Lung (tissue), 11 donors: ENCODE measurements at regions not wholly inside any gene's neighbourhood (a gene's known extent, or its start where the extent isn't known, plus 50 kb on each side); places are given as distances from the start of the nearest gene placed in this dataset.

Experiments
- ATAC-seq: fragments of 200-7000 bp; cut with Tn5 transposase; one replicate; pipeline ENCODE4 v1.9.1; 2020; ENCODE audit warnings: moderate number of reproducible peaks; ENCODE audit not compliant: insufficient read depth, low FRiP score
- DNase-seq, 3 donors: peaks; one replicate each; pipeline ENCODE4 v3.0.0-alpha.2; 2013 to 2017
- H3K27ac ChIP-seq, 2 donors: one replicate each; pipeline ENCODE4 v1.5.1; 2013; ENCODE audit warnings: mild to moderate bottlenecking in 2 of 2, moderate library complexity in 2 of 2, control low read depth in 1 of 2, inconsistent platforms in 1 of 2, low read depth in 1 of 2, low read length in 1 of 2
- H3K27me3 ChIP-seq, 3 donors: one replicate each; pipeline ENCODE4 v1.5.1; 2013; ENCODE audit warnings: low read length in 2 of 3; ENCODE audit not compliant: control insufficient read depth in 3 of 3, insufficient read depth in 3 of 3
- H3K36me3 ChIP-seq, 4 donors: one replicate each; pipeline ENCODE4 v1.5.1; 2013; ENCODE audit warnings: low read length in 4 of 4, mild to moderate bottlenecking in 1 of 4, moderate library complexity in 1 of 4; ENCODE audit not compliant: control insufficient read depth in 4 of 4, insufficient read depth in 4 of 4
- H3K4me1 ChIP-seq, 5 donors: one replicate each; pipeline ENCODE4 v1.5.1; 2013; ENCODE audit warnings: low read length in 5 of 5, mild to moderate bottlenecking in 2 of 5, moderate library complexity in 1 of 5; ENCODE audit not compliant: control insufficient read depth in 5 of 5, insufficient read depth in 5 of 5
- H3K4me3 ChIP-seq: one replicate; pipeline ENCODE4 v1.5.1; 2013; ENCODE audit warnings: mild to moderate bottlenecking, control low read depth, moderate library complexity
- H3K9ac ChIP-seq, 2 donors: one replicate each; pipeline ENCODE4 v1.5.1; 2013; ENCODE audit warnings: low read length in 2 of 2, control low read depth in 1 of 2; ENCODE audit not compliant: insufficient read depth in 1 of 2
- H3K9me3 ChIP-seq, 4 donors: one replicate each; pipeline ENCODE4 v1.5.1; 2013; ENCODE audit warnings: low read length in 3 of 4, mild to moderate bottlenecking in 1 of 4, moderate library complexity in 1 of 4; ENCODE audit not compliant: control insufficient read depth in 4 of 4, insufficient read depth in 3 of 4
- WGBS, 2 donors: extraction: QIAGEN DNeasy Blood & Tissue Kit; methylation state at CpG; one replicate each; pipeline ENCODE4 v1.1.7; 2013; 5-methylcytosine and 5-hydroxymethylcytosine counted together
- TF ChIP-seq, protein P1 (sequence below): IDR thresholded peaks from 2 replicates; pipeline ENCODE4 v1.5.1; 2012; ENCODE audit warnings: mild to moderate bottlenecking; ENCODE audit errors: control extremely low read depth, extremely low read depth
- donor health status: control.
- donor health status: control.
- donor health status: Bipolar disorder and iron deficiency.
- donor health status: healthy.
- donor health status: DM: yes; HTN: yes; CAD: no.

DNA sequence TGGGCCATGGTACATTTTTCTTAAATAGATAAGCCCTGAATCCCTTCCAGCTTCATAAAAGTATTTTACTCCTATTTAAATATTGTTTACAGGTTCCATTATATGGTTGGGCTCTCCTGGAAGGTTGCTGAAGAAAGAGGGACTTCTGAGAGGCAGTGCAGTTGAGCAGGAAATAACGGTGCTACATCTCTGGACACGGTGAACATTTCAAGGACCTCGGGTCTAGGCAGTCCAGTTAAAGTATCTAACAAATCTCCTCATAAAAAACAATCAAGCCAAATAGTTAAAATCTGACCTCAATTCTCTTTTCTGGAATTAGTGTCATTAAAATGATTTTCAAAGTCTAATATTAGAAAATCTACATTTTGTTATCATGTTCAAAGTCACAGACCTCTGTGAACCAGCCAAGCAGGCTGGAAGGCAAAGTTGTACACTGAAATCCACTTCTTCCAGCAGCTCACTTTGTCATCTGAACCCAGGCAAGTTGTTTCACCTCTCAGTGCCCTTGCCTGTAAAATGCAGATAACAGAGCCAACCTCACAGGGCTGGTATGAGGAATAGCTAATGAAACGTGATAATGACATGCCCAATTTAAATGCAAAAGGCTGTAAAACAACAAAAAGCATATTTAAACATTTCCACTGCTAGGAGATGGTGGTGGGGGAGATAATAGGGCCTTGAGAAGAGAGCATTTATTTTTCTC, 267.0 kb upstream of the KLF3 start:
- ATAC-seq (no peak), DNase-seq (peak in 1 of 3 donors; percentile 34)
- Histone ChIP-seq H3K4me3 (no peak overlapping the region), H3K9ac (no peak overlapping the region), H3K27me3 (no peaks in the 10 kb centered on the region), H3K27ac (no peak overlapping the region), H3K4me1 (peaks cover 0 to 4% (median 0%) of the 10 kb centered on the region in 5 donors), H3K9me3 (peaks cover 0 to 10% (median 4%) of the 10 kb centered on the region in 4 donors), H3K36me3 (no peaks in the 10 kb centered on the region)
- TF ChIP-seq, protein P1, sequence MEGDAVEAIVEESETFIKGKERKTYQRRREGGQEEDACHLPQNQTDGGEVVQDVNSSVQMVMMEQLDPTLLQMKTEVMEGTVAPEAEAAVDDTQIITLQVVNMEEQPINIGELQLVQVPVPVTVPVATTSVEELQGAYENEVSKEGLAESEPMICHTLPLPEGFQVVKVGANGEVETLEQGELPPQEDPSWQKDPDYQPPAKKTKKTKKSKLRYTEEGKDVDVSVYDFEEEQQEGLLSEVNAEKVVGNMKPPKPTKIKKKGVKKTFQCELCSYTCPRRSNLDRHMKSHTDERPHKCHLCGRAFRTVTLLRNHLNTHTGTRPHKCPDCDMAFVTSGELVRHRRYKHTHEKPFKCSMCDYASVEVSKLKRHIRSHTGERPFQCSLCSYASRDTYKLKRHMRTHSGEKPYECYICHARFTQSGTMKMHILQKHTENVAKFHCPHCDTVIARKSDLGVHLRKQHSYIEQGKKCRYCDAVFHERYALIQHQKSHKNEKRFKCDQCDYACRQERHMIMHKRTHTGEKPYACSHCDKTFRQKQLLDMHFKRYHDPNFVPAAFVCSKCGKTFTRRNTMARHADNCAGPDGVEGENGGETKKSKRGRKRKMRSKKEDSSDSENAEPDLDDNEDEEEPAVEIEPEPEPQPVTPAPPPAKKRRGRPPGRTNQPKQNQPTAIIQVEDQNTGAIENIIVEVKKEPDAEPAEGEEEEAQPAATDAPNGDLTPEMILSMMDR = no peak
- WGBS, 2 donors = 62 to 75% methylated on average over 4 of the region's 4 CpGs

DNA sequence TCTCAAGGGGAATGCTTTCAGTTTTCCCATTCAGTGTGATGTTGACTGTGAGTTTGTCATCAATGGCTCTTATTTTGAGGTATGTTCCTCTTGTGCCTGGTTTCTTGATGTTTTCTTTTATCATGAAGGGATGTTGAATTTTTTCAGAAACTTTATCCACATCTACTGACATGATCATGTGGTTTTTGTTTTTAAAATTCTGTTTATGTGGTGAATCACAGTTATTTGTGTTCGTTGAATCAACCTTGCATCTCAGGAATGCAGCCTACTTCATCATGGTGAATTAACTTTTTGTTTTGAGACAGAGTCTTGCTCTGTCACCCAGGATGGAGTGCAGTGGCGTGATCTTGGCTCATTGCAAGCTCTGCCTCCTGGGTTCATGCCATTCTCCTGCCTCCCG, 263.1 kb upstream of the KLF3 start:
- Histone ChIP-seq H3K36me3 (no peaks in the 10 kb centered on the region), H3K9ac (no peak overlapping the region), H3K4me1 (peaks cover 0 to 4% (median 0%) of the 10 kb centered on the region in 5 donors), H3K27me3 (no peaks in the 10 kb centered on the region), H3K4me3 (no peak overlapping the region), H3K9me3 (peaks cover 0 to 3% (median 2%) of the 10 kb centered on the region in 4 donors), H3K27ac (no peak overlapping the region)
- TF ChIP-seq, protein P1 = no peak
- WGBS, 2 donors = 94 to 98% methylated on average over 3 of the region's 3 CpGs
- ATAC-seq (no peak), DNase-seq (no peak)

DNA sequence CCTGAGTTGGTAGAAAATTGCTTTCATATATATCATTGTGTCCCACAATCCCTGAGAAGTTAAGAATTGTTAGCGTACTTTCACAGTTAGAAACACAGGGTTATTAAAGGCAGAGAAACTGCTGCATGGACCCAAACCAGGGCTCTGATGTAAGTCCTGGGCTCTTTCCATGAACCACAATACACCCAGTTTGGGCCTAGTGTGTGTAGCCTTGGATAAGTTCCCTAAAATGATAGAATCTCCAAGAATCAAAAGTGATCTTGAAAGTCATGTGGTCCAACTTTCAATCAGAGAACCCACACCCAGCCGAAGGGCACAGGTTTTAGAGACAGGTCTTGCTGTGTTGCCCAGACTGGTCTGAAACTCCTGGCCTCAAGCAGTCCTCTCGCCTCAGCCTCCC, 257.8 kb upstream of the KLF3 start:
- H3K9ac ChIP-seq = no peak overlapping the region
- H3K4me3 ChIP-seq = no peak overlapping the region
- 96 to 100% methylated on average over 3 of the region's 3 CpGs for WGBS, 2 donors
- TF ChIP-seq, protein P1 = no peak
- ATAC-seq (no peak), DNase-seq (no peak)
- no peaks in the 10 kb centered on the region for H3K36me3 ChIP-seq
- H3K4me1 ChIP-seq = no peaks in the 10 kb centered on the region
- H3K27me3 ChIP-seq = peaks cover 0 to 4% (median 0%) of the 10 kb centered on the region in 3 donors
- no peaks in the 10 kb centered on the region for H3K9me3 ChIP-seq
- H3K27ac ChIP-seq = no peak overlapping the region
